Smooth muscle cell (in vitro differentiated cells): ENCODE measurements at regions not wholly inside any gene's neighbourhood (a gene's known extent, or its start where the extent isn't known, plus 50 kb on each side); places are given as distances from the start of the nearest gene placed in this dataset.

Experiments
- DNase-seq: peaks from one replicate; lab custom pipeline; 2025; ENCODE audit not compliant: unreplicated experiment; lab: John Stamatoyannopoulos, UW
- H2AFZ ChIP-seq: fragments of 200-600 bp; sonication (generic); 2 replicates; pipeline ENCODE4 v1.6.0; 2016; ENCODE audit warnings: antibody characterized with exemption, low read depth, mild to moderate bottlenecking
- H3F3A ChIP-seq: fragments of 200-600 bp; sonication (generic); 2 replicates; pipeline ENCODE4 v1.6.0; 2017; ENCODE audit warnings: antibody characterized with exemption, low read depth
- H3K27ac ChIP-seq: fragments of 200-600 bp; sonication (generic); 2 replicates; pipeline ENCODE4 v1.5.1; 2016; ENCODE audit warnings: low read depth, mild to moderate bottlenecking
- H3K27me3 ChIP-seq: fragments of 200-600 bp; sonication (generic); 2 replicates; pipeline ENCODE4 v1.6.1; 2016; ENCODE audit warnings: low read depth, mild to moderate bottlenecking
- H3K36me3 ChIP-seq: fragments of 200-600 bp; sonication (generic); 2 replicates; pipeline ENCODE4 v1.5.1; 2016; ENCODE audit warnings: low read depth
- H3K4me1 ChIP-seq: fragments of 200-600 bp; sonication (generic); 2 replicates; pipeline ENCODE4 v1.5.1; 2016; ENCODE audit warnings: low read depth
- H3K4me2 ChIP-seq: fragments of 200-600 bp; sonication (generic); 2 replicates; pipeline ENCODE4 v1.6.0; 2016; ENCODE audit warnings: mild to moderate bottlenecking
- H3K4me3 ChIP-seq: fragments of 200-600 bp; sonication (generic); 2 replicates; pipeline ENCODE4 v1.5.1; 2016; ENCODE audit warnings: mild to moderate bottlenecking
- H3K79me2 ChIP-seq: fragments of 200-600 bp; sonication (generic); 2 replicates; pipeline ENCODE4 v1.6.0; 2016; ENCODE audit warnings: low read depth, mild to moderate bottlenecking
- H3K9ac ChIP-seq: fragments of 200-600 bp; sonication (generic); 2 replicates; pipeline ENCODE4 v1.6.0; 2016; ENCODE audit warnings: low read depth
- H3K9me3 ChIP-seq: fragments of 200-600 bp; sonication (generic); replicated peaks from 2 replicates; pipeline ENCODE4 v1.5.1; 2016; ENCODE audit warnings: low read depth
- H4K20me1 ChIP-seq: fragments of 200-600 bp; sonication (generic); 2 replicates; pipeline ENCODE4 v1.6.0; 2016; ENCODE audit warnings: low read depth
- CTCF ChIP-seq: fragments of 200-600 bp; sonication (generic); IDR thresholded peaks from 2 replicates; pipeline ENCODE4 v1.5.1; 2017; ENCODE audit warnings: borderline replicate concordance, mild to moderate bottlenecking, antibody characterized with exemption; ENCODE audit not compliant: insufficient read depth, poor library complexity, severe bottlenecking
- WGBS: methylation state at CpG from one replicate; pipeline ENCODE4 v1.1.7; 2016; ENCODE audit warnings: low lambda C conversion rate; 5-methylcytosine and 5-hydroxymethylcytosine counted together

GRCh38 chr15:47473832-47474231 lies 243.5 kb upstream of the SEMA6D start:
- 96% methylated on average over 4 of the region's 4 CpGs for WGBS
- Histone ChIP-seq H3K4me3 (no peak overlapping the region), H3K9ac (no peak overlapping the region), H3K36me3 (no peaks in the 10 kb centered on the region), H4K20me1 (no peaks in the 10 kb centered on the region), H3K4me2 (no peak overlapping the region), H3K4me1 (no peaks in the 10 kb centered on the region), H3K27me3 (no peaks in the 10 kb centered on the region), H3K27ac (no peak overlapping the region), H2AFZ (no peak overlapping the region), H3F3A (no peaks in the 10 kb centered on the region), H3K9me3 (no peaks in the 10 kb centered on the region), H3K79me2 (no peaks in the 10 kb centered on the region)
- no peak for TF ChIP-seq CTCF
- DNase-seq, result no peak

GRCh38 chr15:47475336-47475735 lies 242.0 kb upstream of the SEMA6D start:
- Histone ChIP-seq H3K4me3 (no peak overlapping the region), H3K9me3 (no peaks in the 10 kb centered on the region), H3K9ac (no peak overlapping the region), H3K27ac (no peak overlapping the region), H2AFZ (no peak overlapping the region), H4K20me1 (no peaks in the 10 kb centered on the region), H3K79me2 (no peaks in the 10 kb centered on the region), H3F3A (no peaks in the 10 kb centered on the region), H3K27me3 (no peaks in the 10 kb centered on the region), H3K4me1 (no peaks in the 10 kb centered on the region), H3K36me3 (no peaks in the 10 kb centered on the region), H3K4me2 (no peak overlapping the region)
- no peak for DNase-seq
- WGBS, result 98% methylated on average over 2 of the region's 2 CpGs
- TF ChIP-seq CTCF, result no peak

- Histone ChIP-seq H3K9me3 (no peaks in the 10 kb centered on the region), H3K27me3 (no peaks in the 10 kb centered on the region), H3K4me1 (no peaks in the 10 kb centered on the region), H4K20me1 (no peaks in the 10 kb centered on the region), H3K9ac (no peak overlapping the region), H3K36me3 (no peaks in the 10 kb centered on the region), H3K4me3 (no peak overlapping the region), H3K79me2 (no peaks in the 10 kb centered on the region), H3K27ac (no peak overlapping the region), H2AFZ (no peak overlapping the region), H3F3A (no peaks in the 10 kb centered on the region), H3K4me2 (no peak overlapping the region)
- DNase-seq, result no peak
- no peak for TF ChIP-seq CTCF
These were observed 240.0 kb upstream of the SEMA6D start for GRCh38 chr15:47477341-47477740.

- H3K79me2 ChIP-seq, result no peaks in the 10 kb centered on the region
- no peaks in the 10 kb centered on the region for H4K20me1 ChIP-seq
- no peaks in the 10 kb centered on the region for H3K9me3 ChIP-seq
- no peaks in the 10 kb centered on the region for H3K4me1 ChIP-seq
- DNase-seq, result no peak
- TF ChIP-seq CTCF, result no peak
- H3K4me2 ChIP-seq, result no peak overlapping the region
- no peaks in the 10 kb centered on the region for H3K27me3 ChIP-seq
- H2AFZ ChIP-seq, result peak overlapping the region; percentile 27
- H3K9ac ChIP-seq, result no peak overlapping the region
- H3K27ac ChIP-seq, result no peak overlapping the region
- no peak overlapping the region for H3K4me3 ChIP-seq
- 77% methylated on average over 3 of the region's 3 CpGs for WGBS
- no peaks in the 10 kb centered on the region for H3F3A ChIP-seq
- H3K36me3 ChIP-seq, result no peaks in the 10 kb centered on the region
These were observed 233.2 kb upstream of the SEMA6D start for GRCh38 chr15:47484059-47484458.
